ENCODE measurements at regions not wholly inside any gene's neighbourhood (a gene's known extent, or its start where the extent isn't known, plus 50 kb on each side); places are given as distances from the start of the nearest gene placed in this dataset.

DNA sequence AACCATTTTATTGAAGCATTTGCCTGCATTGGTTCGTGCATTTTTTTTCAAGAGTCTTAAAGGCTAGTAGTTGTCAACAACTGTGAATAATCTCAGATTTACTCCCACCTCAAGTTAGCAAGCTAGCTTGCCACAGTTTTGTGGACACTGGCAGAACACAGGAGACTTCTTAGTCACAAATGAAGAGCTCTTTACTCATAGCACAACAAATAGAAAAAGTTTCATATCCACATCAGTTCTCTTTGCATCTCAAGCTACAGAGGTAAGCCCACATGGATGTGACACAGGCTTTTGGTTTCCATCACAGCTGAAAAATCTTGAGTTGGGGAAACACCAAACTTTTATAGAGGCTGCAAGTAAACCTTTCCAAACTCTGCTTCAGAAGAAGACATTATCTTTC is 2315.7 kb upstream of the TENM3 start:
- no TSS peak for BruUV-seq (replicated peaks)

GRCh38 chr4:179941911-179942310 is 2301.3 kb upstream of the TENM3 start:
- ChIA-PET CTCF (no interaction called here), POLR2A (no interaction called here)
- Mint-ChIP-seq H3K27me3 (ENCODE audit: insufficient read depth, unreplicated experiment) (no peaks in the 10 kb centered on the region), H3K27ac (ENCODE audit: unreplicated experiment) (no peak overlapping the region), H3K4me3 (ENCODE audit: unreplicated experiment) (no peak overlapping the region), H3K36me3 (ENCODE audit: insufficient read depth, unreplicated experiment) (no peaks in the 10 kb centered on the region), H3K9me3 (ENCODE audit: unreplicated experiment) (no peaks in the 10 kb centered on the region), H3K4me1 (ENCODE audit: low read depth, unreplicated experiment) (no peaks in the 10 kb centered on the region)
- DNase-seq: no peak
- Histone ChIP-seq H3K4me1 (no peaks in the 10 kb centered on the region), H3K27me3 (replicated peaks; ENCODE audit: control insufficient read depth, insufficient read depth, low read length) (no peaks in the 10 kb centered on the region), H3K9me3 (no peaks in the 10 kb centered on the region; the same call in 1 of the 2 replicates), H3K4me3 (ENCODE audit: low read depth, low read length) (no peak overlapping the region), H3K36me3 (ENCODE audit: control insufficient read depth, insufficient read depth, low read length) (no peaks in the 10 kb centered on the region)
- no peak for TF ChIP-seq CTCF (IDR thresholded peaks at IDR 0.05; ENCODE audit: insufficient read depth in 1 of 2, low read depth in 1 of 2, low read length in 1 of 2, severe bottlenecking in 1 of 2, unreplicated experiment in 1 of 2)
- BruUV-seq (replicated peaks): no TSS peak
- intact Hi-C loops (cut with micrococcal nuclease; ENCODE audit: unreplicated experiment): no loop called here

More for the DNA sequence above, 2315.7 kb upstream of the TENM3 start:
- no peak for DNase-seq
- ChIA-PET CTCF (no interaction called here), POLR2A (no interaction called here)
- H3K27ac Mint-ChIP-seq (ENCODE audit: unreplicated experiment): no peak overlapping the region
- no peaks in the 10 kb centered on the region for H3K9me3 Mint-ChIP-seq (ENCODE audit: unreplicated experiment)
- no peak overlapping the region for H3K4me3 Mint-ChIP-seq (ENCODE audit: unreplicated experiment)
- H3K27me3 Mint-ChIP-seq (ENCODE audit: insufficient read depth, unreplicated experiment): peaks cover 6% of the 10 kb centered on the region
- H3K4me1 Mint-ChIP-seq (ENCODE audit: low read depth, unreplicated experiment): no peaks in the 10 kb centered on the region
- TF ChIP-seq CTCF (IDR thresholded peaks at IDR 0.05; ENCODE audit: insufficient read depth in 1 of 2, low read depth in 1 of 2, low read length in 1 of 2, severe bottlenecking in 1 of 2, unreplicated experiment in 1 of 2): no peak
- H3K4me3 ChIP-seq (ENCODE audit: low read depth, low read length): no peak overlapping the region
- no peaks in the 10 kb centered on the region for H3K36me3 ChIP-seq (ENCODE audit: control insufficient read depth, insufficient read depth, low read length)
- no peaks in the 10 kb centered on the region for H3K27me3 ChIP-seq (replicated peaks; ENCODE audit: control insufficient read depth, insufficient read depth, low read length)
- H3K9me3 ChIP-seq: no peaks in the 10 kb centered on the region
- intact Hi-C loops (cut with micrococcal nuclease; ENCODE audit: unreplicated experiment): no loop called here
- no peaks in the 10 kb centered on the region for H3K36me3 Mint-ChIP-seq (ENCODE audit: insufficient read depth, unreplicated experiment)
- H3K4me1 ChIP-seq: no peaks in the 10 kb centered on the region

DNA sequence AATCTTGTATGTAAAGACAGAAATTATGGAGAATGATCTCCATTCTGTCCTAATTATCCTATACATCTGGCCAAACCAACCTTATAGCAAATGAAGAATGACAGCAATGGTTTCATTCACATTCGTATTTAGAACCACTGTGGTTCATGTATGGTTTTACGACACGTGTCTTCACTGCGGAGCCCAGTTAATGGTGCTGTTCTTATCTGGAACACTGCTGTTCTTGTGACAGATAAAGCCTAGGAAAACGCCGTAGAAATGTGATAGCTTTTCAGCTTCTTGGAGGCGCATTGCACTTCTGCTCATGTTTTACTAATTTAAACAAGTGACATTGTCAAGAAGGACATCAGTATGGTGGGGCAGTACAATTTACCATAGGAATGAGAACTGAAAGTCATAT is 2266.4 kb upstream of the TENM3 start:
- Mint-ChIP-seq H3K4me1 (ENCODE audit: low read depth, unreplicated experiment) (no peaks in the 10 kb centered on the region), H3K4me3 (ENCODE audit: unreplicated experiment) (no peak overlapping the region), H3K27ac (ENCODE audit: unreplicated experiment) (no peak overlapping the region), H3K9me3 (ENCODE audit: unreplicated experiment) (no peaks in the 10 kb centered on the region), H3K27me3 (ENCODE audit: insufficient read depth, unreplicated experiment) (no peaks in the 10 kb centered on the region), H3K36me3 (ENCODE audit: insufficient read depth, unreplicated experiment) (no peaks in the 10 kb centered on the region)
- TF ChIP-seq CTCF (IDR thresholded peaks at IDR 0.05; ENCODE audit: insufficient read depth in 1 of 2, low read depth in 1 of 2, low read length in 1 of 2, severe bottlenecking in 1 of 2, unreplicated experiment in 1 of 2): no peak
- BruUV-seq (replicated peaks): no TSS peak
- H3K4me3 ChIP-seq (ENCODE audit: low read depth, low read length): no peak overlapping the region
- no peak for DNase-seq
- intact Hi-C loops (cut with micrococcal nuclease; ENCODE audit: unreplicated experiment): no loop called here
- CTCF ChIA-PET: no interaction called here
- H3K36me3 ChIP-seq (ENCODE audit: control insufficient read depth, insufficient read depth, low read length): no peaks in the 10 kb centered on the region
- POLR2A ChIA-PET: no interaction called here
- H3K9me3 ChIP-seq: no peaks in the 10 kb centered on the region
- H3K27me3 ChIP-seq (replicated peaks; ENCODE audit: control insufficient read depth, insufficient read depth, low read length): no peaks in the 10 kb centered on the region
- H3K4me1 ChIP-seq: no peaks in the 10 kb centered on the region

Measured in Caco-2 (cell line).